HL-60 (cell line): ENCODE measurements at regions not wholly inside any gene's neighbourhood (a gene's known extent, or its start where the extent isn't known, plus 50 kb on each side); places are given as distances from the start of the nearest gene placed in this dataset.
A peak's percentile ranks its signal among the peaks of the same experiment; 100 is the strongest.

ENCODE experiments used
- DNase-seq, 2 experiments: peaks; one replicate each; pipeline ENCODE4 v3.0.0-alpha.2; 2010 to 2020; ENCODE audit warnings: low read depth in 1 of 2, low spot score in 1 of 2
- H3K27ac ChIP-seq: fragments of 250-450 bp; sonication (Bioruptor Pico); replicated peaks from 2 replicates; pipeline ENCODE4 v1.5.1; 2020; ENCODE audit warnings: mild to moderate bottlenecking, moderate library complexity
- H3K27me3 ChIP-seq: fragments of 250-450 bp; sonication (Bioruptor Pico); 2 replicates; pipeline ENCODE4 v1.5.1; 2021; ENCODE audit warnings: mild to moderate bottlenecking, moderate library complexity; ENCODE audit not compliant: insufficient read depth, poor library complexity, severe bottlenecking
- H3K4me3 ChIP-seq: replicated peaks from 2 replicates; pipeline ENCODE4 v1.5.1; 2011; ENCODE audit warnings: mild to moderate bottlenecking, control low read depth, low read length; ENCODE audit not compliant: insufficient read depth
- GABPA ChIP-seq: IDR thresholded peaks from 2 replicates; pipeline ENCODE4 v1.6.1; 2012; ENCODE audit warnings: low read depth
- POLR2AphosphoS5 ChIP-seq: IDR thresholded peaks from 2 replicates; pipeline ENCODE4 v1.6.1; 2012; ENCODE audit warnings: low read depth
- SPI1 ChIP-seq: IDR thresholded peaks from 2 replicates; pipeline ENCODE4 v1.6.1; 2012; ENCODE audit warnings: low read depth, mild to moderate bottlenecking, borderline replicate concordance
- TF ChIP-seq, protein P1 (sequence below): IDR thresholded peaks from one replicate; pipeline ENCODE4 v1.5.1; 2011; ENCODE audit warnings: low read length, control low read depth, inconsistent platforms; ENCODE audit not compliant: insufficient read depth
- TF ChIP-seq, protein P2 (sequence below): IDR thresholded peaks from 2 replicates; pipeline ENCODE4 v1.6.1; 2012; ENCODE audit warnings: low read depth; ENCODE audit not compliant: insufficient replicate concordance

DNA sequence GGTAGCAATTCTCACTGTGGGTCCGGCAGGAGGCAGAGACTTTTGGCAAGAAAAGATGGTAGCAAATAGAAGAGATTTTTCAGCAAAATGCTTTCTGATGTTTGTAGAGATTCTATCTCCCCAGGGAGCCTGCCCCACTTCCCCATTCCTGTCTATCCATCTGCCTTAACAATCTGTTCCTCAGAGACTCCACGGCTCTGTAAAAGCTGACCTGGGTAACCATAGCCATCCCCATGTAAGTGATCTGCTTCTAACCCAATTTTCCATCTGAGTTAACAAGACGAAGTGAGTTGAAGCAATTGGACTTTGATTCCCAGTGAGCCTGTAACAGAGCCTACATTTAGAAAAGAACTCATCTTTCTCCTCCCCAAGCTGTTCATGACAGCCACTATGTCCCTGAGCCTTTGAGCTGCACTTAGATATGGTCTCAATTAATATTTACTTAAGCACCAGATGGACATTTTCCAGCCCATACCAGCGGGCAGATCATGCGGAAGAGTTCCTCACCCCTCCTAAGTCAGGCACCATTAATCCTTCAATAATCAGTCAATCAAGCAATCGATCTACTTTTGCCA is 896.1 kb downstream of the CCSER2 start:
- TF ChIP-seq GABPA (no peak), SPI1 (peak; percentile 7; the same call in 1 of the 2 replicates)
- TF ChIP-seq, protein P1, sequence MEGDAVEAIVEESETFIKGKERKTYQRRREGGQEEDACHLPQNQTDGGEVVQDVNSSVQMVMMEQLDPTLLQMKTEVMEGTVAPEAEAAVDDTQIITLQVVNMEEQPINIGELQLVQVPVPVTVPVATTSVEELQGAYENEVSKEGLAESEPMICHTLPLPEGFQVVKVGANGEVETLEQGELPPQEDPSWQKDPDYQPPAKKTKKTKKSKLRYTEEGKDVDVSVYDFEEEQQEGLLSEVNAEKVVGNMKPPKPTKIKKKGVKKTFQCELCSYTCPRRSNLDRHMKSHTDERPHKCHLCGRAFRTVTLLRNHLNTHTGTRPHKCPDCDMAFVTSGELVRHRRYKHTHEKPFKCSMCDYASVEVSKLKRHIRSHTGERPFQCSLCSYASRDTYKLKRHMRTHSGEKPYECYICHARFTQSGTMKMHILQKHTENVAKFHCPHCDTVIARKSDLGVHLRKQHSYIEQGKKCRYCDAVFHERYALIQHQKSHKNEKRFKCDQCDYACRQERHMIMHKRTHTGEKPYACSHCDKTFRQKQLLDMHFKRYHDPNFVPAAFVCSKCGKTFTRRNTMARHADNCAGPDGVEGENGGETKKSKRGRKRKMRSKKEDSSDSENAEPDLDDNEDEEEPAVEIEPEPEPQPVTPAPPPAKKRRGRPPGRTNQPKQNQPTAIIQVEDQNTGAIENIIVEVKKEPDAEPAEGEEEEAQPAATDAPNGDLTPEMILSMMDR: no peak
- no peak for DNase-seq
- H3K27ac ChIP-seq: no peak overlapping the region
- H3K27me3 ChIP-seq: no peaks in the 10 kb centered on the region
- no peak overlapping the region for H3K4me3 ChIP-seq

DNA sequence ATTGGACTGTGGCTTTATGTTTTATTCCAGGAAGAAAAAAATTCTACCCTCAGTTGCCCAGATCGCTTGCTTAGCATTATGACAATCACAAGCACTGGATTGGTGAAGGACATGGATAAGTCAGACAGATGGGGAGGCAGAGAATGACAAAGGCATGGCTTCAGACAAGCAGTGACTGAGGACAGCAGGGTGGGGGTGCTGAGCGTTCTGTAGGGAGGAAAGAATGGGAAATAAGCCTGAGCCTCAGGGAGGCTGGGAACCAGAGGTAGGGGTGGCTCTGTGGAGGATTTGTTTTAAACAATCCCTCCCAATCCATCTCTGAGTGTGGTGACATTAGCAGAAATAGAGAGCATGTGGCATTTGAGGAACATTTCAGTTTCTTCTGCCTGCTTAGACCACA is 896.9 kb downstream of the CCSER2 start:
- H3K4me3 ChIP-seq: no peak overlapping the region
- TF ChIP-seq GABPA: no peak
- TF ChIP-seq POLR2AphosphoS5: no peak
- TF ChIP-seq, protein P2, sequence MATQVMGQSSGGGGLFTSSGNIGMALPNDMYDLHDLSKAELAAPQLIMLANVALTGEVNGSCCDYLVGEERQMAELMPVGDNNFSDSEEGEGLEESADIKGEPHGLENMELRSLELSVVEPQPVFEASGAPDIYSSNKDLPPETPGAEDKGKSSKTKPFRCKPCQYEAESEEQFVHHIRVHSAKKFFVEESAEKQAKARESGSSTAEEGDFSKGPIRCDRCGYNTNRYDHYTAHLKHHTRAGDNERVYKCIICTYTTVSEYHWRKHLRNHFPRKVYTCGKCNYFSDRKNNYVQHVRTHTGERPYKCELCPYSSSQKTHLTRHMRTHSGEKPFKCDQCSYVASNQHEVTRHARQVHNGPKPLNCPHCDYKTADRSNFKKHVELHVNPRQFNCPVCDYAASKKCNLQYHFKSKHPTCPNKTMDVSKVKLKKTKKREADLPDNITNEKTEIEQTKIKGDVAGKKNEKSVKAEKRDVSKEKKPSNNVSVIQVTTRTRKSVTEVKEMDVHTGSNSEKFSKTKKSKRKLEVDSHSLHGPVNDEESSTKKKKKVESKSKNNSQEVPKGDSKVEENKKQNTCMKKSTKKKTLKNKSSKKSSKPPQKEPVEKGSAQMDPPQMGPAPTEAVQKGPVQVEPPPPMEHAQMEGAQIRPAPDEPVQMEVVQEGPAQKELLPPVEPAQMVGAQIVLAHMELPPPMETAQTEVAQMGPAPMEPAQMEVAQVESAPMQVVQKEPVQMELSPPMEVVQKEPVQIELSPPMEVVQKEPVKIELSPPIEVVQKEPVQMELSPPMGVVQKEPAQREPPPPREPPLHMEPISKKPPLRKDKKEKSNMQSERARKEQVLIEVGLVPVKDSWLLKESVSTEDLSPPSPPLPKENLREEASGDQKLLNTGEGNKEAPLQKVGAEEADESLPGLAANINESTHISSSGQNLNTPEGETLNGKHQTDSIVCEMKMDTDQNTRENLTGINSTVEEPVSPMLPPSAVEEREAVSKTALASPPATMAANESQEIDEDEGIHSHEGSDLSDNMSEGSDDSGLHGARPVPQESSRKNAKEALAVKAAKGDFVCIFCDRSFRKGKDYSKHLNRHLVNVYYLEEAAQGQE: no peak
- no peak for TF ChIP-seq SPI1
- TF ChIP-seq, protein P1: no peak
- no peak overlapping the region for H3K27ac ChIP-seq
- no peaks in the 10 kb centered on the region for H3K27me3 ChIP-seq
- no peak for DNase-seq

DNA sequence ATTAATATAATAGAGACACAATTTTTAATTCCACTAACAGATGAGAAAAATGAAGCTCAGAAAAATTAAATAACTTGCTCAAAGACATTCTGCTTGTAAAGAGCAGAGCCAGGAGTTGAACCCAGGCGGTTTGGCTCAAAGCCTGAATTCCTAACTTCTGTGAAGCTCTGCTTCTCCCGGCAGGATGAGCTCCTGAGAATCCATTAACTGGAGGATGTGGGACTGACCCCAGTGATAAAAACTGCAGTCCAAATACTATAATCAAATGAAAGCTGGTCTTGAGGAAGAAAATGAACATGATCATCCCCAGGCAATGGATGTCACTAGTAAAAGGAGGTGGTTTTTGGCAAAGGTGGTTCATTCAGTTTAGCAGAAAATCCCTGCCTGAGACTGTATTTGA is 898.2 kb downstream of the CCSER2 start:
- TF ChIP-seq, protein P1: no peak
- TF ChIP-seq GABPA (no peak), SPI1 (no peak), POLR2AphosphoS5 (no peak)
- TF ChIP-seq, protein P2: no peak
- Histone ChIP-seq H3K27ac (no peak overlapping the region), H3K4me3 (no peak overlapping the region), H3K27me3 (no peaks in the 10 kb centered on the region)
- no peak for DNase-seq

DNA sequence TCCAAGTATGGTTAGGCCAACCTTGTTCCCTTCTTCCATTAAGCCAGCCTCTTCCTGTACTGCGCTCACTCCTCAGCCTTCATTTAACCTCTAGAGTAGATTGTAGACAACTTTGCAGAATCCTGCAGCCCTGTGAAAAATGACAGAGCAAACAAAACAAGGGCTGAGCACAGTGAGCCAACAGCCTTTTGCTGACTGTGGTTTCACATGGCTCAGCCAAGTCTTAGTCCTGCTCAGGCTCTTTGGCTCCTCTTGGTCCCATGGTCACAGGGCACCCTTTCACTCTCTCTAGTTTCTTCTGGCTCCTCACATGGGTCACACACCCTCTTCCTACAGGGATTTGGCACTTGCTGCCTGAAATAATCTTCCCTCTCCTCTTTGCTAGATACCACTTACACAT is 900.3 kb downstream of the CCSER2 start:
- TF ChIP-seq, protein P1: no peak
- TF ChIP-seq POLR2AphosphoS5 (no peak), GABPA (no peak), SPI1 (no peak)
- TF ChIP-seq, protein P2: no peak
- no peak for DNase-seq

More for the DNA sequence above, 900.3 kb downstream of the CCSER2 start:
- Histone ChIP-seq H3K4me3 (no peak overlapping the region), H3K27ac (no peak overlapping the region), H3K27me3 (no peaks in the 10 kb centered on the region)
